ENCODE measurements at regions not wholly inside any gene's neighbourhood (a gene's known extent, or its start where the extent isn't known, plus 50 kb on each side); places are given as distances from the start of the nearest gene placed in this dataset.

DNA sequence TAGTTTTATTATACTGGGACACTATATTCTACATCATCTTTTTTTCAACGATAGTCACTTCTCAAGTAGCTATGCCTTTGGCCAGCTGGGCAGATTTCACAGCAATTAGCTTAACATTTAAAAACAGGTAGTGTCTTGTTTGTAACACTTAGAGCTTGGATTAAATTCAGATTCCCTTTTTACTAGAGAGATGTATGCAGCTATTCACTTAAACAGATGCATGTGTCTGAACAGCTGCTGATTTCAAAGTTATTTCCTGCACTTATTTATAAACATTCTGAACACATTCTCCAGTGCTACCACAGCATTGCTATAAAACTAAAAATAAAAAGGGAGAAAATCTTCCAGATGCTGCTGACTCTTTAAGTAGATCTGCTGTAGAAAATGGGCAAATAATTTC, 637.2 kb downstream of the POM121L12 start (continued):
- TF ChIP-seq SP1 (IDR thresholded peaks at IDR 0.05; ENCODE audit: low read depth) (no peak), POLR2A (IDR thresholded peaks at IDR 0.05; ENCODE audit: borderline replicate concordance, extremely low read depth, insufficient read depth, insufficient read length) (no peak), YY1 (IDR thresholded peaks at IDR 0.05; ENCODE audit: extremely low read depth, insufficient replicate concordance, low read depth, low read length) (no peak), JUND (IDR thresholded peaks at IDR 0.05) (no peak)

DNA sequence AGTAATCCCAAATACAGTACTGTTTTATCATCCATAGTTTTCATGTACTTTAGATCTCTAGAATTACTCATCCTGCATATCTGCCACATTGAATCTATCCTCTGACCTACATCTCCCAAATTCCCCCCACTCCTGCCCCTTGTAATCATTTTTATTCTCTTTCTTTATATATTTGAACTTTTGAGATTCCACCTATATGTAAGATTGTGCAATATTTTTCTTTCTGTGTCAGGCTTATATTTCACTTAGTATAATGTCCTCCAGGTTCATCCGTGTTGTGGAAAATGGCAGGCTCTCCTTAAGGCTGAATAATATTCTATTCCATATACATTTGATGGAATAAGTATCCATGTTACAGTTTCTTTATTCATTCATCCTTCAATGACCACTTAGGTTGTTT, 640.4 kb downstream of the POM121L12 start:
- no peak overlapping the region for H3K27ac ChIP-seq (ENCODE audit: low read depth, low read length)
- no peaks in the 10 kb centered on the region for H3K36me3 ChIP-seq (ENCODE audit: control insufficient read depth in 1 of 2, insufficient read depth in 2 of 2, low read length in 2 of 2)
- H3K79me2 ChIP-seq (ENCODE audit: insufficient read depth, low read length), result no peaks in the 10 kb centered on the region
- POLR2A ChIA-PET, result no interaction called here
- H3K9me3 ChIP-seq (ENCODE audit: control insufficient read depth in 1 of 2, insufficient read depth in 1 of 2, low read depth in 1 of 2, low read length in 2 of 2), result peaks cover 11 to 15% of the 10 kb centered on the region in 2 experiments; a peak in 2 of 4 replicates
- no peak overlapping the region for H3K4me3 ChIP-seq (replicated peaks in 1 of 2; ENCODE audit: low read depth in 1 of 2, low read length in 2 of 2)
- BruUV-seq (replicated peaks), result no TSS peak
- no peaks in the 10 kb centered on the region for H3K27me3 ChIP-seq (ENCODE audit: insufficient read depth, low read length)
- H3K4me1 ChIP-seq (ENCODE audit: control insufficient read depth in 1 of 2, insufficient read depth in 2 of 2, low read length in 2 of 2), result no peaks in the 10 kb centered on the region
- H4K20me1 ChIP-seq (ENCODE audit: insufficient read depth), result no peaks in the 10 kb centered on the region
- intact Hi-C loops (cut with micrococcal nuclease), result no loop called here
- no peak for TF ChIP-seq YY1 (IDR thresholded peaks at IDR 0.05; ENCODE audit: extremely low read depth, insufficient replicate concordance, low read depth, low read length)
- TF ChIP-seq CEBPB (IDR thresholded peaks at IDR 0.05; ENCODE audit: low read depth), result no peak
- TF ChIP-seq CBX3 (IDR thresholded peaks at IDR 0.05; ENCODE audit: low read depth), result no peak
- TF ChIP-seq SRF (IDR thresholded peaks at IDR 0.05; ENCODE audit: low read depth), result no peak
- no peak for TF ChIP-seq EZH2 (IDR thresholded peaks at IDR 0.05)
- TF ChIP-seq, protein P1, sequence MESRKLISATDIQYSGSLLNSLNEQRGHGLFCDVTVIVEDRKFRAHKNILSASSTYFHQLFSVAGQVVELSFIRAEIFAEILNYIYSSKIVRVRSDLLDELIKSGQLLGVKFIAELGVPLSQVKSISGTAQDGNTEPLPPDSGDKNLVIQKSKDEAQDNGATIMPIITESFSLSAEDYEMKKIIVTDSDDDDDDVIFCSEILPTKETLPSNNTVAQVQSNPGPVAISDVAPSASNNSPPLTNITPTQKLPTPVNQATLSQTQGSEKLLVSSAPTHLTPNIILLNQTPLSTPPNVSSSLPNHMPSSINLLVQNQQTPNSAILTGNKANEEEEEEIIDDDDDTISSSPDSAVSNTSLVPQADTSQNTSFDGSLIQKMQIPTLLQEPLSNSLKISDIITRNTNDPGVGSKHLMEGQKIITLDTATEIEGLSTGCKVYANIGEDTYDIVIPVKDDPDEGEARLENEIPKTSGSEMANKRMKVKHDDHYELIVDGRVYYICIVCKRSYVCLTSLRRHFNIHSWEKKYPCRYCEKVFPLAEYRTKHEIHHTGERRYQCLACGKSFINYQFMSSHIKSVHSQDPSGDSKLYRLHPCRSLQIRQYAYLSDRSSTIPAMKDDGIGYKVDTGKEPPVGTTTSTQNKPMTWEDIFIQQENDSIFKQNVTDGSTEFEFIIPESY (IDR thresholded peaks at IDR 0.05; ENCODE audit: extremely low read depth, insufficient replicate concordance, low read length), result no peak
- H3K9me2 ChIP-seq (ENCODE audit: insufficient read depth), result no peaks in the 10 kb centered on the region
- no peak for DNase-seq (ENCODE audit: low read depth, low spot score)
- H3K9ac ChIP-seq (ENCODE audit: low read length), result no peak overlapping the region
- ATAC-seq, result no peak
- CTCF ChIA-PET, result no interaction called here
- no peak overlapping the region for H3K4me2 ChIP-seq (ENCODE audit: low read length)
- H2AFZ ChIP-seq (ENCODE audit: low read depth, low read length, poor library complexity, severe bottlenecking), result no peak overlapping the region
- RAD21 ChIA-PET (ENCODE audit: low non-redundant PET in 1 of 2, low total read pairs in 2 of 2, uncharacterized antibody in 2 of 2, unreplicated experiment in 2 of 2), result no interaction called here

Data from HCT116 (cell line).